ENCODE measurements at regions not wholly inside any gene's neighbourhood (a gene's known extent, or its start where the extent isn't known, plus 50 kb on each side); places are given as distances from the start of the nearest gene placed in this dataset.
"Not testable (repeated sequence)": the region's sequence is repeated elsewhere in the genome, so short reads cannot be mapped to it uniquely, and the experiment has no call there.

DNA sequence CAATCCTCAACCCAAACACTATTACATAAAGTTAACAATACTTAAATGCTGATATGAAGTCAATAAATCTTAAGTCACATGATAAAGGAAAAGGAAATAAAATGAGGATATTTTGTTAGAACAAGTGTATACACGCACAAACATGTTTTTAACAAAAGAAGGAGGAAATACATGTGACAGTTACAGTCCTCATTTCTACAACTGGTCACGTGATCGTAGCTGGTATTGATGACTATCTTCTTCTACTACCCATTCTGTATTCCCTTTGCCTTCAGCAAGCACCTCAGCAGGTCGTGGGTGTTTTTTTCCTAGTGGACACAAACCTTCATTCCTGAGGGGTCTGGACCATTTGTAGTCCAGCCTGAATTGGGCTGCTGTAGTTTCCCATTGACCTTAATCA, 610.8 kb downstream of the XPNPEP1 start:
- in situ Hi-C loops (cut with HindIII; ENCODE audit: low pct_unique_long_range_greater_than_20kb, low sequenced_read_pairs); H3K36me3 ChIP-seq (ENCODE audit: control insufficient read depth, insufficient read depth, low read length); H3K27me3 ChIP-seq (ENCODE audit: control insufficient read depth, insufficient read depth, low read length); POLR2A ChIA-PET; ATAC-seq; H3K4me3 ChIP-seq (ENCODE audit: low read depth in 2 of 2, low read length in 2 of 2); H3K9me3 ChIP-seq (ENCODE audit: control insufficient read depth, insufficient read depth, low read depth, low read length); BruUV-seq (replicated peaks); intact Hi-C loops (cut with micrococcal nuclease; ENCODE audit: unreplicated experiment); DNase-seq (ENCODE audit: low read depth, low spot score); H3K4me1 ChIP-seq (ENCODE audit: control insufficient read depth, insufficient read depth, low read length); CTCF ChIA-PET; H3K27ac ChIP-seq (ENCODE audit: low read length): not testable (repeated sequence)

- BruUV-seq (replicated peaks), result no TSS peak
- Histone ChIP-seq H3K9me3 (ENCODE audit: control insufficient read depth, insufficient read depth, low read depth, low read length) (no peaks in the 10 kb centered on the region), H3K27ac (ENCODE audit: low read length) (no peak overlapping the region), H3K4me3 (ENCODE audit: low read depth in 2 of 2, low read length in 2 of 2) (no peak overlapping the region), H3K27me3 (ENCODE audit: control insufficient read depth, insufficient read depth, low read length) (no peaks in the 10 kb centered on the region), H3K36me3 (ENCODE audit: control insufficient read depth, insufficient read depth, low read length) (no peaks in the 10 kb centered on the region), H3K4me1 (ENCODE audit: control insufficient read depth, insufficient read depth, low read length) (no peaks in the 10 kb centered on the region)
- DNase-seq (ENCODE audit: low read depth, low spot score) (no peak), ATAC-seq (no peak)
- ChIA-PET POLR2A (no interaction called here), CTCF (no interaction called here)
- in situ Hi-C loops (cut with HindIII; ENCODE audit: low pct_unique_long_range_greater_than_20kb, low sequenced_read_pairs), result no loop called here
- TF ChIP-seq, protein P1, sequence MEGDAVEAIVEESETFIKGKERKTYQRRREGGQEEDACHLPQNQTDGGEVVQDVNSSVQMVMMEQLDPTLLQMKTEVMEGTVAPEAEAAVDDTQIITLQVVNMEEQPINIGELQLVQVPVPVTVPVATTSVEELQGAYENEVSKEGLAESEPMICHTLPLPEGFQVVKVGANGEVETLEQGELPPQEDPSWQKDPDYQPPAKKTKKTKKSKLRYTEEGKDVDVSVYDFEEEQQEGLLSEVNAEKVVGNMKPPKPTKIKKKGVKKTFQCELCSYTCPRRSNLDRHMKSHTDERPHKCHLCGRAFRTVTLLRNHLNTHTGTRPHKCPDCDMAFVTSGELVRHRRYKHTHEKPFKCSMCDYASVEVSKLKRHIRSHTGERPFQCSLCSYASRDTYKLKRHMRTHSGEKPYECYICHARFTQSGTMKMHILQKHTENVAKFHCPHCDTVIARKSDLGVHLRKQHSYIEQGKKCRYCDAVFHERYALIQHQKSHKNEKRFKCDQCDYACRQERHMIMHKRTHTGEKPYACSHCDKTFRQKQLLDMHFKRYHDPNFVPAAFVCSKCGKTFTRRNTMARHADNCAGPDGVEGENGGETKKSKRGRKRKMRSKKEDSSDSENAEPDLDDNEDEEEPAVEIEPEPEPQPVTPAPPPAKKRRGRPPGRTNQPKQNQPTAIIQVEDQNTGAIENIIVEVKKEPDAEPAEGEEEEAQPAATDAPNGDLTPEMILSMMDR (IDR thresholded peaks at IDR 0.05), result no peak
- TF ChIP-seq, protein P2, sequence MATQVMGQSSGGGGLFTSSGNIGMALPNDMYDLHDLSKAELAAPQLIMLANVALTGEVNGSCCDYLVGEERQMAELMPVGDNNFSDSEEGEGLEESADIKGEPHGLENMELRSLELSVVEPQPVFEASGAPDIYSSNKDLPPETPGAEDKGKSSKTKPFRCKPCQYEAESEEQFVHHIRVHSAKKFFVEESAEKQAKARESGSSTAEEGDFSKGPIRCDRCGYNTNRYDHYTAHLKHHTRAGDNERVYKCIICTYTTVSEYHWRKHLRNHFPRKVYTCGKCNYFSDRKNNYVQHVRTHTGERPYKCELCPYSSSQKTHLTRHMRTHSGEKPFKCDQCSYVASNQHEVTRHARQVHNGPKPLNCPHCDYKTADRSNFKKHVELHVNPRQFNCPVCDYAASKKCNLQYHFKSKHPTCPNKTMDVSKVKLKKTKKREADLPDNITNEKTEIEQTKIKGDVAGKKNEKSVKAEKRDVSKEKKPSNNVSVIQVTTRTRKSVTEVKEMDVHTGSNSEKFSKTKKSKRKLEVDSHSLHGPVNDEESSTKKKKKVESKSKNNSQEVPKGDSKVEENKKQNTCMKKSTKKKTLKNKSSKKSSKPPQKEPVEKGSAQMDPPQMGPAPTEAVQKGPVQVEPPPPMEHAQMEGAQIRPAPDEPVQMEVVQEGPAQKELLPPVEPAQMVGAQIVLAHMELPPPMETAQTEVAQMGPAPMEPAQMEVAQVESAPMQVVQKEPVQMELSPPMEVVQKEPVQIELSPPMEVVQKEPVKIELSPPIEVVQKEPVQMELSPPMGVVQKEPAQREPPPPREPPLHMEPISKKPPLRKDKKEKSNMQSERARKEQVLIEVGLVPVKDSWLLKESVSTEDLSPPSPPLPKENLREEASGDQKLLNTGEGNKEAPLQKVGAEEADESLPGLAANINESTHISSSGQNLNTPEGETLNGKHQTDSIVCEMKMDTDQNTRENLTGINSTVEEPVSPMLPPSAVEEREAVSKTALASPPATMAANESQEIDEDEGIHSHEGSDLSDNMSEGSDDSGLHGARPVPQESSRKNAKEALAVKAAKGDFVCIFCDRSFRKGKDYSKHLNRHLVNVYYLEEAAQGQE (IDR thresholded peaks at IDR 0.05; ENCODE audit: insufficient read depth in 1 of 2, low read depth in 2 of 2, low read length in 1 of 2), result no peak
- intact Hi-C loops (cut with micrococcal nuclease; ENCODE audit: unreplicated experiment), result no loop called here
Measured at GRCh38 chr10:109308971-109309370, 614.3 kb downstream of the XPNPEP1 start.

DNA sequence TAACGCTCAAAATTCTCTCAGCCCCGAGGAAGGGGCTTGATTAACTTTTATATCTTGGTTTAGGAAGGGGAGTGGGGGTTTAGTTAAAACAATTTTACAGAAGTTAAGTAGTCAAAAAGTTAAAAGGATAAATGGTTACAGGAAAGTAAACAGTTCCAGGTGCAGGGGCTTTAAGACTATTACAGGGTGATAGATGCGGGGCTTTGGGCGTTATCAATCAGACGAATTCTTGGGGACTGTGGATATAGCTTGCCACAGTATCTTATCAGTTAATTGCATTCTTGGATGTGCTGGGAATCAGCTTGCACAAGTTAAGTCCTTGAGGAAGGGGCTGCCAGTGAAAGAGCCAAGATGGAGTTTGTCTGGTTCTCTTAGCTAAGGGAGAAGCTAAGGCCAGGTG, 616.2 kb downstream of the XPNPEP1 start:
- CTCF ChIA-PET; BruUV-seq (replicated peaks); H3K27ac ChIP-seq (ENCODE audit: low read length); in situ Hi-C loops (cut with HindIII; ENCODE audit: low pct_unique_long_range_greater_than_20kb, low sequenced_read_pairs); H3K9me3 ChIP-seq (ENCODE audit: control insufficient read depth, insufficient read depth, low read depth, low read length); DNase-seq (ENCODE audit: low read depth, low spot score); H3K27me3 ChIP-seq (ENCODE audit: control insufficient read depth, insufficient read depth, low read length); intact Hi-C loops (cut with micrococcal nuclease; ENCODE audit: unreplicated experiment); H3K4me1 ChIP-seq (ENCODE audit: control insufficient read depth, insufficient read depth, low read length); ATAC-seq; POLR2A ChIA-PET; H3K36me3 ChIP-seq (ENCODE audit: control insufficient read depth, insufficient read depth, low read length); H3K4me3 ChIP-seq (ENCODE audit: low read depth in 2 of 2, low read length in 2 of 2): not testable (repeated sequence)

GRCh38 chr10:109306698-109307097, 616.6 kb downstream of the XPNPEP1 start:
- TF ChIP-seq TCF7L2 (IDR thresholded peaks at IDR 0.05; ENCODE audit: low read depth, low read length), result no peak
- TF ChIP-seq POLR2AphosphoS5 (IDR thresholded peaks at IDR 0.05; ENCODE audit: low read depth, low read length), result no peak
- TF ChIP-seq, protein P2 (IDR thresholded peaks at IDR 0.05; ENCODE audit: insufficient read depth in 1 of 2, low read depth in 2 of 2, low read length in 1 of 2), result no peak
- TF ChIP-seq, protein P1 (IDR thresholded peaks at IDR 0.05), result no peak
- no peak for TF ChIP-seq SIN3A (IDR thresholded peaks at IDR 0.05; ENCODE audit: borderline replicate concordance, insufficient read depth, low read depth, low read length)
- no peak overlapping the region for H3K27ac ChIP-seq (ENCODE audit: low read length)
- H3K36me3 ChIP-seq (ENCODE audit: control insufficient read depth, insufficient read depth, low read length), result no peaks in the 10 kb centered on the region
- intact Hi-C loops (cut with micrococcal nuclease; ENCODE audit: unreplicated experiment) (no loop called here), in situ Hi-C loops (cut with HindIII; ENCODE audit: low pct_unique_long_range_greater_than_20kb, low sequenced_read_pairs) (no loop called here)
- no peak overlapping the region for H3K4me3 ChIP-seq (ENCODE audit: low read depth in 2 of 2, low read length in 2 of 2)
- ChIA-PET POLR2A (no interaction called here), CTCF (no interaction called here)
- ATAC-seq (no peak), DNase-seq (ENCODE audit: low read depth, low spot score) (no peak)
- H3K27me3 ChIP-seq (ENCODE audit: control insufficient read depth, insufficient read depth, low read length), result no peaks in the 10 kb centered on the region
- H3K4me1 ChIP-seq (ENCODE audit: control insufficient read depth, insufficient read depth, low read length), result no peaks in the 10 kb centered on the region
- no TSS peak for BruUV-seq (replicated peaks)
- H3K9me3 ChIP-seq (ENCODE audit: control insufficient read depth, insufficient read depth, low read depth, low read length), result no peaks in the 10 kb centered on the region

Measured in Panc1 (cell line).